ENCODE measurements at regions not wholly inside any gene's neighbourhood (a gene's known extent, or its start where the extent isn't known, plus 50 kb on each side); places are given as distances from the start of the nearest gene placed in this dataset.

- no peak for TF ChIP-seq CTCF (conservative IDR thresholded peaks at IDR 0.05 in 1 of 2, IDR thresholded peaks at IDR 0.05 in 1 of 2; ENCODE audit: low read depth in 1 of 2, low read length in 2 of 2)
- TF ChIP-seq EZH2 (IDR thresholded peaks at IDR 0.05; ENCODE audit: low read length, missing control alignments): no peak
Observed at GRCh38 chrX:7390441-7390840, 242.5 kb upstream of the PUDP start.

Data from fibroblast of lung (primary cell).